ENCODE measurements at regions not wholly inside any gene's neighbourhood (a gene's known extent, or its start where the extent isn't known, plus 50 kb on each side); places are given as distances from the start of the nearest gene placed in this dataset.

DNA sequence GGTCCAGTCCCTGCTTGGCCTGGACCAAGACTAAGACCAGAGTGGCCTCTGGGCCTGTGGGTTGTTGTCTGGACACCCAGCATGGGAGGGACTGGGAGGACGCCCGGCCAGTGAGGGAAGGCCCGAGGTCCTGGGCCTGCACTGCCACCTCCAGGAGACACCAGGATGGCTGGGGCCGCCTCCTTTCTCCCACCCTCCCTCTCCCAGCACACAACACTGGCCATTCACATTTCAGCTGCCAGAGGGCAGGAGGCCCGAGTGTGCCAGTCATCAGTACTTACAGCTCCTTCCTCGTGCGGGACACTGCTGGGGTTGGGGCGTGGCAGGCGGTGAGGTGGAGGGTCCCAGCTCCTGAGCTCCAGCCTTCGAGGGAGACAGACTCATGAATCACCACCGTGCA is 133.5 kb downstream of the ASB1 start:
- no peak for DNase-seq (ENCODE audit: low read depth)
- TF ChIP-seq, protein P1, sequence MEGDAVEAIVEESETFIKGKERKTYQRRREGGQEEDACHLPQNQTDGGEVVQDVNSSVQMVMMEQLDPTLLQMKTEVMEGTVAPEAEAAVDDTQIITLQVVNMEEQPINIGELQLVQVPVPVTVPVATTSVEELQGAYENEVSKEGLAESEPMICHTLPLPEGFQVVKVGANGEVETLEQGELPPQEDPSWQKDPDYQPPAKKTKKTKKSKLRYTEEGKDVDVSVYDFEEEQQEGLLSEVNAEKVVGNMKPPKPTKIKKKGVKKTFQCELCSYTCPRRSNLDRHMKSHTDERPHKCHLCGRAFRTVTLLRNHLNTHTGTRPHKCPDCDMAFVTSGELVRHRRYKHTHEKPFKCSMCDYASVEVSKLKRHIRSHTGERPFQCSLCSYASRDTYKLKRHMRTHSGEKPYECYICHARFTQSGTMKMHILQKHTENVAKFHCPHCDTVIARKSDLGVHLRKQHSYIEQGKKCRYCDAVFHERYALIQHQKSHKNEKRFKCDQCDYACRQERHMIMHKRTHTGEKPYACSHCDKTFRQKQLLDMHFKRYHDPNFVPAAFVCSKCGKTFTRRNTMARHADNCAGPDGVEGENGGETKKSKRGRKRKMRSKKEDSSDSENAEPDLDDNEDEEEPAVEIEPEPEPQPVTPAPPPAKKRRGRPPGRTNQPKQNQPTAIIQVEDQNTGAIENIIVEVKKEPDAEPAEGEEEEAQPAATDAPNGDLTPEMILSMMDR (IDR thresholded peaks at IDR 0.05; ENCODE audit: control insufficient read depth, extremely low read depth, insufficient read depth) = 0 out of 2 replicates have a peak, but pooled peaks have one; percentile 1
- no peak overlapping the region for H3K4me3 ChIP-seq (ENCODE audit: low read depth, low read length)

DNA sequence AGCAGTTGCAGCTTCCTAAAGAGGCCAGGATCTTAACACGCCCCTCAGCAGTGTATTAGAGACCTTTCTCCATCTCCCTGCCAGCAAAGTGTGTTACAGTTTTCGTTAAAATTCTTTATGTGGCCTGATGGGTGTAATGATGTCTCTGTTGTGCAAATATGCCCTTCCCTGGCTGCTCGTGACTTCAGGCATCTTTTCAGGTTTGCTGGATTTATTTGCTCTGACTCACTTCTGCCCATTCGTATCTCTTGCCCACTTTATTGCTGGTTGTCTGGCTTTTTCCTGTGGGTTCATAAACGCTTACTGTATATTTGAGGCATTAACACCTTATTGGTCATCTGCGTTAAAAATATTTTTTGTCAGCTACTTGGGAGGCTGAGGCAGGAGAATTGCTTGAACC is 134.5 kb downstream of the ASB1 start:
- DNase-seq (ENCODE audit: low read depth) = peak; percentile 4
- TF ChIP-seq, protein P1 (IDR thresholded peaks at IDR 0.05; ENCODE audit: control insufficient read depth, extremely low read depth, insufficient read depth) = no peak

DNA sequence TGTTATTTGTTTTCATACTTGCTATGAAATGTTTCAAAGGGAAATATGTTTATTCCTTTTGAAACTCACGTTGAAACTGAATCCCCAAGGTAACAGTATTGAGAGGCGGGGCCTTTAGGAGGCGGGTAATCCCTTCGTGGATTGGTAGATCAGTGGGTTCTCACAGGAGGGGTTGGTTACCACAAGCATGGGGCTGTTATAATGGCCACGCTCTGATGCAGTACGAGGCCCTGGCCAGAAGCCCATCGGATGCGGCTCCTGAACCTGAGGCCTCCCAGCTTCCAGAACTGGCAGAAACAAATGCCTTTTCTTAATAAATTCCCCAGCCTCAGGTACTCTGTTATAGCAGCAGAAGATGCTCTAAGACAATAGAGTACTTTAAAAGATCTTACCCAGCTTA is 135.7 kb downstream of the ASB1 start:
- TF ChIP-seq, protein P1 (IDR thresholded peaks at IDR 0.05; ENCODE audit: control insufficient read depth, extremely low read depth, insufficient read depth) = no peak

More for the DNA sequence above, 134.5 kb downstream of the ASB1 start:
- no peak overlapping the region for H3K4me3 ChIP-seq (ENCODE audit: low read depth, low read length)

DNA sequence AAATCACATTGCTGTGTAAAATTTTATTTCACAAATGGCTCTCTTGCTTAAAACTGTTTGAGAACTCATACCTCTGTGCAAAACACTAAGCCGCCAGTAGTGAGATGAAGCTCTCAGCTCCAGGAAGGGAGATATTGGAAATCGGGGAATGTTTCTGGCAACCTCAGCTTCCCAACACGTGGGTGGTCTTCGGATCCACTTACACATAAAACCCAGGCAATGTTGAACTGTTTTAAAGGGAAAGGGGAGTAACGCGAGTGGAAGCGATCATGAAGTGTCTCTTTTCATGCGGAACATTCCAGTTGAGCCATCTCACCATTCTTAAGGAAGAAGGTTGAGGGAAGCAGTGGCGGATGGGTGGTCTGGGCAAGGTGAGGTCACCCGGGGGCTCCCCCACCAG is 136.8 kb downstream of the ASB1 start:
- DNase-seq (ENCODE audit: low read depth) = no peak
- no peak overlapping the region for H3K4me3 ChIP-seq (ENCODE audit: low read depth, low read length)
- TF ChIP-seq, protein P1 (IDR thresholded peaks at IDR 0.05; ENCODE audit: control insufficient read depth, extremely low read depth, insufficient read depth) = no peak

More for the DNA sequence above, 135.7 kb downstream of the ASB1 start:
- H3K4me3 ChIP-seq (ENCODE audit: low read depth, low read length) = no peak overlapping the region
- no peak for DNase-seq (ENCODE audit: low read depth)

DNA sequence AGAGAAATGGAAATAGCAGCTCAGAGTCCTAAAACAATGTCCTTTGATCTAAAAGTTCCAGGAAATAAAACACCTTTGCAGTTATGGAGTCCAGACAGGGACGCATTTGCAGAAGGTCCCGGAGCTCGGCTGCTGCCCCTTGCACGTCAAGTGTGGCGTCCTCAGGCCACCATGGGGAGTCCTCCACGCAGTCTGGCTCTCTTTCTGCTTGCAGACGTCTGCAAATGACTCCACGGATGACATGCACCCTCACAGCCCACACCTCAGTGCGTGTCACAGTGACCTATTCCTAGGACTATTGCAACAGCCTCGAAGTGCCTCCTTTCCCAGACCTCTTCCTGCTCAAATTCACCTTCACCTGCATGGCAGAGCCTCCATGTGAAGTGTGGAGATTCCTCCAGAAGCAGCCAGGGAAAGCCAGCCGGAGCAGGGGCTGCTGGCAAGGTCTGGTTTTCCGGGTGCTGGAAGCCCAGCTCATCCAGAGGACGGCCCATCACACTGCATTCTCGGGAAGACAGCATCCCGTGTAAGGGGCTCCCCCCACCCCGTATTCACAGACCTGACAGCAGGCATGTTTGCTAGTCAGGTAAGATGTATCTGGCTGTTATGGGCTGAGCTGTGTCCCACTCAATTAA is 137.7 kb downstream of the ASB1 start:
- H3K4me3 ChIP-seq (ENCODE audit: low read depth, low read length) = no peak overlapping the region
- TF ChIP-seq, protein P1 (IDR thresholded peaks at IDR 0.05; ENCODE audit: control insufficient read depth, extremely low read depth, insufficient read depth) = no peak
- DNase-seq (ENCODE audit: low read depth) = no peak

DNA sequence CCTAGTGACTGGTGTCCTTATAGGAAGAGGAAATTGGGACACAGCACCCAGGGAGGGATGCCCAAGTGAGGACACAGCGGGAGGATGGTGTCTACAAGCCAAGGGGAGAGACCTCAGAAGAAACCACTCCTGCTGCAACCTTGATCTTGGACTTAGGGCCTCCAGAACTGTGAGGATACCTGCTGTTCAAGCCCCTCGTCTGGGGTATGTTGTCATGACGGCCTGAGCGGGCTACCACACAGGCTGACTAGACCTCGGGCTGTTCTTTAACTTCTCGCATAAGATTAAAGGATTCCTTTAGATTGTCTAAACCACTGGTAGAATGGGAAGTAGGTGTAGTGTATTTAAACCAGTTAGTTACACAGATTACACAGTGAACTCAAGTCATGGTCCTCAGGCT is 138.3 kb downstream of the ASB1 start:
- TF ChIP-seq, protein P1 (IDR thresholded peaks at IDR 0.05; ENCODE audit: control insufficient read depth, extremely low read depth, insufficient read depth) = no peak
- no peak for DNase-seq (ENCODE audit: low read depth)

More for the DNA sequence above, 138.3 kb downstream of the ASB1 start:
- no peak overlapping the region for H3K4me3 ChIP-seq (ENCODE audit: low read depth, low read length)
